Hippocampal formation (tissue), 2 donors: ENCODE measurements at regions not wholly inside any gene's neighbourhood (a gene's known extent, or its start where the extent isn't known, plus 50 kb on each side); places are given as distances from the start of the nearest gene placed in this dataset.

Source experiments
- DNase-seq, 2 donors: peaks; one replicate each; lab custom pipeline; 2025; lab: John Stamatoyannopoulos, UW

GRCh38 chr3:18670759-18671158, 245.6 kb upstream of the SATB1 start:
- DNase-seq, result no peak

- DNase-seq, result no peak
Observed at GRCh38 chr3:18669374-18669773, 244.2 kb upstream of the SATB1 start.

GRCh38 chr3:18667552-18667951, 242.4 kb upstream of the SATB1 start:
- DNase-seq, result no peak

- no peak for DNase-seq
Observed at GRCh38 chr3:18666655-18667054, 241.5 kb upstream of the SATB1 start.

- no peak for DNase-seq
Observed at GRCh38 chr3:18660059-18660458, 234.9 kb upstream of the SATB1 start.

GRCh38 chr3:18657858-18658820, 233.0 kb upstream of the SATB1 start:
- no peak for DNase-seq

GRCh38 chr3:18656866-18657265, 231.7 kb upstream of the SATB1 start:
- no peak for DNase-seq

GRCh38 chr3:18656410-18656809, 231.3 kb upstream of the SATB1 start:
- no peak for DNase-seq

GRCh38 chr3:18655827-18656226, 230.7 kb upstream of the SATB1 start:
- DNase-seq, result peak in 1 of 2 donors; percentile 17

GRCh38 chr3:18652781-18653180, 227.6 kb upstream of the SATB1 start:
- DNase-seq, result no peak

- DNase-seq, result no peak
Observed at GRCh38 chr3:18650731-18651130, 225.6 kb upstream of the SATB1 start.

- DNase-seq, result no peak
Observed at GRCh38 chr3:18649666-18650363, 224.7 kb upstream of the SATB1 start.

- DNase-seq, result no peak
Observed at GRCh38 chr3:18648868-18649462, 223.8 kb upstream of the SATB1 start.

- DNase-seq, result no peak
Observed at GRCh38 chr3:18648159-18648558, 223.0 kb upstream of the SATB1 start.

GRCh38 chr3:18645619-18646018, 220.5 kb upstream of the SATB1 start:
- no peak for DNase-seq

- no peak for DNase-seq
Observed at GRCh38 chr3:18643281-18643680, 218.1 kb upstream of the SATB1 start.

GRCh38 chr3:18641916-18642315, 216.8 kb upstream of the SATB1 start:
- no peak for DNase-seq

GRCh38 chr3:18635215-18635614, 210.1 kb upstream of the SATB1 start:
- no peak for DNase-seq

GRCh38 chr3:18634461-18634860, 209.3 kb upstream of the SATB1 start:
- no peak for DNase-seq

- DNase-seq, result no peak
Observed at GRCh38 chr3:18633002-18633401, 207.9 kb upstream of the SATB1 start.

GRCh38 chr3:18630295-18630694, 205.2 kb upstream of the SATB1 start:
- no peak for DNase-seq

GRCh38 chr3:18625085-18625484, 199.9 kb upstream of the SATB1 start:
- no peak for DNase-seq

- DNase-seq, result no peak
Observed at GRCh38 chr3:18623220-18623619, 198.1 kb upstream of the SATB1 start.
